Stomach (tissue), 4 donors: ENCODE measurements at regions not wholly inside any gene's neighbourhood (a gene's known extent, or its start where the extent isn't known, plus 50 kb on each side); places are given as distances from the start of the nearest gene placed in this dataset.

Experiments
- CTCF ChIP-seq, 7 experiments: fragments of 450-650 bp in 4 of 7; fragments of 200-600 bp in 3 of 7; sonication (generic) in 3 of 7; IDR thresholded peaks; one replicate each; pipeline ENCODE4 v1.5.1; 2016 to 2019; ENCODE audit warnings: antibody characterized with exemption in 7 of 7, control low read depth in 2 of 7, mild to moderate bottlenecking in 1 of 7
- EP300 ChIP-seq: sonication (generic); formaldehyde crosslinking; IDR thresholded peaks from one replicate; pipeline ENCODE4 v1.6.1; 2017; ENCODE audit warnings: antibody characterized with exemption
- POLR2A ChIP-seq, 4 donors: fragments of 450-650 bp; IDR thresholded peaks; one replicate each; pipeline ENCODE4 v1.6.1; 2016; ENCODE audit warnings: antibody characterized with exemption in 4 of 4, control low read depth in 2 of 4, mild to moderate bottlenecking in 1 of 4, moderate library complexity in 1 of 4
- POLR2AphosphoS5 ChIP-seq, 3 donors: sonication (generic); formaldehyde crosslinking; IDR thresholded peaks; one replicate each; pipeline ENCODE4 v1.6.1; 2016; ENCODE audit warnings: antibody characterized with exemption in 3 of 3

GRCh38 chr3:105130911-105131310 lies 235.8 kb upstream of the ALCAM start:
- TF ChIP-seq CTCF (IDR thresholded peaks at IDR 0.05), result no peak
- no peak for TF ChIP-seq POLR2A (IDR thresholded peaks at IDR 0.05)
- TF ChIP-seq EP300, result no peak
- TF ChIP-seq POLR2AphosphoS5 (IDR thresholded peaks at IDR 0.05), result no peak
